ENCODE measurements at regions not wholly inside any gene's neighbourhood (a gene's known extent, or its start where the extent isn't known, plus 50 kb on each side); places are given as distances from the start of the nearest gene placed in this dataset.
"Not testable (repeated sequence)": the region's sequence is repeated elsewhere in the genome, so short reads cannot be mapped to it uniquely, and the experiment has no call there.

DNA sequence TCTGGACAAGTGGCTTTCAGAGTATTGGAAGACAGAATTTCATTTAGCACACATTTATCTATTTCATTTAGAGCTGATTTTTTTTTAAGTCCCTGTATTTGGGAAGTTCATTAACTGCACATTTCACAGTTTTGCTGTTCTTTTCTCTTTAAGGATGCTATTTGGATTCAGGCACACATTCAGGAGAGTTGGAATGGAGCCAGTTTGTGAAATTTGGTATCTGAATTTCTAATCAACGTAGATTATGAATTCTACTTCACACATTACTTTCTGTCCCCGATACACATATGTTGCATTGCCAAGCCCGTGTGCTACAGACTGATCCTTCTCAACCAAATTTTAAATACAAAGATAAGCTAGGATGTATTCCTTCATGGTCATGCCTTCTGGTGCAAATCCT lies 503.9 kb downstream of the IRS1 start:
- Mint-ChIP-seq H3K9me3 (peaks cover 13% of the 10 kb centered on the region), H3K4me3 (no peak overlapping the region), H3K4me1 (ENCODE audit: low read depth) (no peaks in the 10 kb centered on the region), H3K27me3 (ENCODE audit: low read depth) (peaks cover 3% of the 10 kb centered on the region), H3K36me3 (ENCODE audit: insufficient read depth) (no peaks in the 10 kb centered on the region)
- ATAC-seq, result no peak
- DNase-seq, result no peak

DNA sequence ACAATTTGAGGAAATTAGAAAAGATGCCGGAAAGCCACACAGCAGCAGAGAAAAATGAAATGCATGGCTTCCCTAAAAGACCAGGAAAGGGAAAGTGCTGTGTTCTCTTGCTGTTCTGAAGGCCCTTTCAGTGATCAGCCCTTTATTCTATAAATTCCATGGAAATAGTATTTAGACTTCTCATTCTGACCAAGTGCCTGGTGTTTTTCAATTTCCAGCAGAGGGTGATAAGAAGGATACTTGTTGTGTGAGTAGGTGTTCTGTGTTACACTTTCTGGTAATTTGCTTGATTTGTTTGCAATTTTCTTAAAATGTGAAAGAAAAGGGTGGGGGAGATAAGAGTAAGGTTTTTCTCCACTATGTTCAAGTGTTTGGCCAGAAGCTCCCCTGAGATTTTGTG lies 504.5 kb downstream of the IRS1 start:
- Mint-ChIP-seq H3K27me3 (ENCODE audit: low read depth) (peaks cover 3% of the 10 kb centered on the region), H3K4me1 (ENCODE audit: low read depth) (no peaks in the 10 kb centered on the region), H3K9me3 (peaks cover 15% of the 10 kb centered on the region), H3K36me3 (ENCODE audit: insufficient read depth) (no peaks in the 10 kb centered on the region), H3K4me3 (no peak overlapping the region)
- ATAC-seq, result no peak
- DNase-seq, result no peak

DNA sequence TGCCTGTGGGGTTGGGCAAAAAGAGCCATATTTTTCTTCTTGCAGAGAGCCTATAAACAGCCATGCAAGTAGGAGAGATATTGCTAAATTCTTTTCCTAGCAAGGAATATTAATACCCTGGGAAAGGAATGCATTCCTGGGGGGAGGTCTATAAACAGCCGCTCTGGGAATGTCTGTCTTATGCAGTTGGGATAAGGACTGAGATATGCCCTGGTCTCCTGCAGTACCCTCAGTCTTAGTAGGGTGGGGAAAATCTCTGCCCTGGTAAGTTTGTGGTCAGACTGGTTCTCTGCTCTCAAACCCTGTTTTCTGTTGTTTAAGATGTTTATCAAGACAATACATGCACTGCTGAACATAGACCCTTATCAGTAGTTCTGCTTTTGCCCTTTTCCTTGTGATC lies 508.3 kb downstream of the IRS1 start:
- not testable (repeated sequence) for ATAC-seq; H3K36me3 Mint-ChIP-seq (ENCODE audit: insufficient read depth); H3K4me1 Mint-ChIP-seq (ENCODE audit: low read depth); H3K4me3 Mint-ChIP-seq; DNase-seq; H3K27me3 Mint-ChIP-seq (ENCODE audit: low read depth)
- H3K9me3 Mint-ChIP-seq, result peaks cover 15% of the 10 kb centered on the region

DNA sequence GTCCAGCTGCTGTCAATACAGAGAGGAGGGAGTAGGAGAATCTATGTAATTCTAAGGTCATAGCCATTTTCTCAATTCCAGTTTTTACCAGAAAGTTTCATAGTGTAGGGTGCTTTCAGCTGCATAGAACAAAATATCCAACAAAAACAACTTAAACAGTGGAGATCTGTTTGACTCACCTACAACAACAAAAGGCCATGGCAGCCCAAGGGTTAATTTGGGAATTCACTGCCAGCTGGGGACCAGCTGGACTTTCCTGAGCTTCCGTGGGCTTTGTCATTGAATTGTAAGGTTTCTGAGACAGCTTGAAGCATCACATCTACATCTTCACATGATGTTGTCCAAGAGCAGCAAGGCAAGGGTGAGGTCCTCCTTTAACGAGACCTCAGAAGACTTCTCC lies 512.7 kb downstream of the IRS1 start:
- Mint-ChIP-seq H3K27me3 (ENCODE audit: low read depth) (peaks cover 3% of the 10 kb centered on the region), H3K4me3 (no peak overlapping the region), H3K4me1 (ENCODE audit: low read depth) (no peaks in the 10 kb centered on the region), H3K36me3 (ENCODE audit: insufficient read depth) (no peaks in the 10 kb centered on the region), H3K9me3 (peaks cover 12% of the 10 kb centered on the region)
- no peak for ATAC-seq
- DNase-seq, result no peak

DNA sequence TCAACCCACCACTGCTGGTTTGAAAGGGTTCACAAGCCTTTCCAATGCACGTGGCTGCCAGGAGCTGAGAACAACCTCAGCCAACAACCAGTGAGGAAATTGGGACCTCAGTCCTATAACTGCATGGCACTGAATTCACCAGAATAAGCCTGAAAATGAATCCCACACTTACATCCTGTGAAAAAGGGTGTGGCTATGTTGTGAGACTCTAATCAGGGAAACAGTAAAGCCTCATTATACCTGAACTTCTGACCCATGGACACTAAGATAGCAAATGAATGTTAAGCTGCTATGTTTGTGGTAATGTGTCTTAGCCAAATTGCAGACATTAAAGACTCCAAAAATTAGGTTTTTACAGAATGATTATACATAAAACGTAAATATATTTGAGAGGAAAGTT lies 515.8 kb downstream of the IRS1 start:
- ATAC-seq (no peak), DNase-seq (no peak)
- Mint-ChIP-seq H3K4me1 (ENCODE audit: low read depth) (no peaks in the 10 kb centered on the region), H3K4me3 (no peak overlapping the region), H3K27me3 (ENCODE audit: low read depth) (peaks cover 3% of the 10 kb centered on the region), H3K36me3 (ENCODE audit: insufficient read depth) (no peaks in the 10 kb centered on the region), H3K9me3 (no peaks in the 10 kb centered on the region)

DNA sequence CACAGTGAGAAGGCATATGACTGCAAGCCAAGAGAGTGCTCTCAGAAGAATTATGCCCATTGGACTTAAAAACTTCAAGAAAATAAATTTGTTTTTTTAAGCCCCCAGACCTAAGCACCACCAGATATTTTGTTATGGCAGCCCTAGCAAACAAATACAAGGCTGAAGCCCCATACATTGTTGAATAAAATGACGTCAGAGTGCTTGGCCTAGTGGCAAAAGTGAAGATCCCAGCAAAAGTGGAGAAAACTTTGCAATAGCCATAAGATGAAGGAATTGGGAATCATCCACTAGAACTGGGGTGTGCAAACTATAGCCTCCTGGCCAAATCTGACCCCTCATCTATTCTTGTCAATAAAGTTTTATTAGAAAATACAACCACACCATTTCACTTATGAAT lies 517.5 kb downstream of the IRS1 start:
- Mint-ChIP-seq H3K9me3 (no peaks in the 10 kb centered on the region), H3K27me3 (ENCODE audit: low read depth) (peaks cover 6% of the 10 kb centered on the region), H3K36me3 (ENCODE audit: insufficient read depth) (no peaks in the 10 kb centered on the region), H3K4me1 (ENCODE audit: low read depth) (no peaks in the 10 kb centered on the region), H3K4me3 (no peak overlapping the region)
- ATAC-seq (no peak), DNase-seq (no peak)

DNA sequence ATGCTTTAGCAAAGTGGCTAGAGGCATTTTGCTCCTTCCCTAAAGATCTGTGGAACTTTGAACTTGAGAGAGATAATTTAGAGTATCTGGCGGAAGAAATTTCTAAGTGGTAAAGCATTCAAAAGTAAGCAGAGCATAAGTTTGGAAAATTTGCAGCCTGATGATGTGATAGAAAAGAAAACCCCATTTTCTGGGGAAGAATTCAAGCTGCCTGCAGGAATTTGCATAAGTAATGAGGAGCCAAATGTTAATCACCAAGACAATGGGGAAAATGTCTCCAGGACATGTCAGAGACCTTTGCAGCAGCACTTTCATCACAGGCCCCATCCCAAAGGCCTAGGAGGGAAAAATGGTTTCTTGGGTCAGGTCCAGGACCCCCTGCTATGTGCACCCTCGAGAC lies 519.5 kb downstream of the IRS1 start:
- not testable (repeated sequence) for H3K27me3 Mint-ChIP-seq (ENCODE audit: low read depth); H3K4me1 Mint-ChIP-seq (ENCODE audit: low read depth); H3K36me3 Mint-ChIP-seq (ENCODE audit: insufficient read depth); H3K9me3 Mint-ChIP-seq; ATAC-seq; H3K4me3 Mint-ChIP-seq; DNase-seq

DNA sequence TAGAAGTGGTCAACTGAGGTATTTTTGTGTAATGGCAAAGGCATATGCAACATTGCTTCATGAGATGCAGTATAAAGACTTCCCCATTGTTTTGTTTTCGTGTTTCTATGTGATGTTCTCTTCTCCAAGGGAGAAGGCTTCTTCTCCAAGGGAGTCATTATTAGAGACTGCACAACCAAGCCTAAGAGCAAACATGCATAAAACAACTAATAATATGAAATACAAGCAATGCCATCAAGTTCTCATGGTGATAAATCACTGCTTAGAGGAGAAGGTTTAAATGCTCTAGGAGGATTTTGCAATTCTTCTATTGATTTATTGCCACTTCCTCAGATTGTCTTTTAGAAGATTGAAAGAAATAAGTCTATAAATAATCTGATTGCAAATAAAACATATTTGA lies 524.4 kb downstream of the IRS1 start:
- Mint-ChIP-seq H3K4me3 (no peak overlapping the region), H3K9me3 (no peaks in the 10 kb centered on the region), H3K4me1 (ENCODE audit: low read depth) (no peaks in the 10 kb centered on the region), H3K27me3 (ENCODE audit: low read depth) (peaks cover 11% of the 10 kb centered on the region), H3K36me3 (ENCODE audit: insufficient read depth) (no peaks in the 10 kb centered on the region)
- no peak for DNase-seq
- ATAC-seq, result no peak

DNA sequence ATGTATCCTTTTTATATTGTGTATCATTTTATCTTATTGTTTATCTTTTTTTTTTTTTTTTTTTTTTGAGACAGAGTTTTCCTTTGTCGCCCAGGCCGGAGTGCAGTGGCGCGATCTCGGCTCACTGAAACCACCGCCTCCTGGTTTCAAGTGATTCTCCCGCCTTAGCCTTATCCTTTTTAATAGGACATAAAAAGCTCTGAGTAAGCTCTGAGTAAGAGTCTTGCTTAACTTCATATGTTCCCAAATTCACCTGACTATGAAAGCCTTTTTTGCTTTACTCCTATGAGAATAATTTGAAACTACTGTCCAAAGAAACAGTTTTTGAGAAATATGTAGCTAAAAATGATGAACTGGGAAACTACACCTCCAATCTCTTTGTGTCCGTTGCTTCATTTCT lies 525.5 kb downstream of the IRS1 start:
- Mint-ChIP-seq H3K4me1 (ENCODE audit: low read depth) (no peaks in the 10 kb centered on the region), H3K27me3 (ENCODE audit: low read depth) (peaks cover 18% of the 10 kb centered on the region), H3K4me3 (no peak overlapping the region), H3K36me3 (ENCODE audit: insufficient read depth) (no peaks in the 10 kb centered on the region), H3K9me3 (no peaks in the 10 kb centered on the region)
- DNase-seq, result no peak
- no peak for ATAC-seq

DNA sequence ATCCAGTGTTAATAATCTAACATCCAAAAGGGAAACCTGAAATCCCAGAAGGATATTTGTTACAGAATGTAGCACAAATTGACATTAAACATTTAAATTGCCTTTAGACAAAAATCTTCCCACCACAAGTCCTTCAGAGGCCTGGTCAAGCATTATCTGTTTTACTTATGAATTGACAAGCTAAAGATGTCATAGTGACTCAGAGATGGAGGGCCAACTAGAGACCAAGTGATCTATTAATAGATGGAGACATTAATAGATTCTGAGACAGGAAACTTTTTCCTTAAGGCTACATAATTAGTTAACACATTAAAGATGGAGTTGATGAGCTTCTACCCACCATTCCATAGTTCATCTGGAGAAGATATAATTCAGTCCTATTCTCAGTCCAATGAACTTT lies 526.2 kb downstream of the IRS1 start:
- H3K27me3 Mint-ChIP-seq (ENCODE audit: low read depth), result peaks cover 20% of the 10 kb centered on the region
- H3K4me1 Mint-ChIP-seq (ENCODE audit: low read depth), result no peaks in the 10 kb centered on the region
- DNase-seq (no peak), ATAC-seq (no peak)
- no peak overlapping the region for H3K4me3 Mint-ChIP-seq
- H3K9me3 Mint-ChIP-seq, result no peaks in the 10 kb centered on the region
- H3K36me3 Mint-ChIP-seq (ENCODE audit: insufficient read depth), result no peaks in the 10 kb centered on the region

DNA sequence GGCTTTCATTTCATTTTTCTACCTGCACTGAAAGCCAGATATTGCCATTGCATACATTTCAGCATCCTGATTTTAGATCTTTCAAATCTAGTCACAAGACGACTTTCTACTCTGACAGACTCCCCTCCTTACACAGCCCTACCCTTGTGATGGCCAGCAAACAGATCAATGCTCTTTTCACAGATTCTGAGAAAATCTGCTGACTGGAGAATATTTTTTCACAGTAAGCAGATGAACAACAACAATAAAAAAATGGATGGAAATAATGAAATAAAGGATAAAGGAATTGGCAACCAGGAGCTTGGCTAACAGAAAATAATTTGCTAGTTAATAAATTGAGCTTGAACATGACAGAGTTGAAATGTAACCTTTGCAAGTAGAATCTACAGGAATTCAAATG lies 527.2 kb downstream of the IRS1 start:
- no peaks in the 10 kb centered on the region for H3K9me3 Mint-ChIP-seq
- H3K4me3 Mint-ChIP-seq, result no peak overlapping the region
- no peaks in the 10 kb centered on the region for H3K4me1 Mint-ChIP-seq (ENCODE audit: low read depth)
- ATAC-seq (no peak), DNase-seq (no peak)
- H3K27me3 Mint-ChIP-seq (ENCODE audit: low read depth), result peaks cover 19% of the 10 kb centered on the region
- H3K36me3 Mint-ChIP-seq (ENCODE audit: insufficient read depth), result no peaks in the 10 kb centered on the region

DNA sequence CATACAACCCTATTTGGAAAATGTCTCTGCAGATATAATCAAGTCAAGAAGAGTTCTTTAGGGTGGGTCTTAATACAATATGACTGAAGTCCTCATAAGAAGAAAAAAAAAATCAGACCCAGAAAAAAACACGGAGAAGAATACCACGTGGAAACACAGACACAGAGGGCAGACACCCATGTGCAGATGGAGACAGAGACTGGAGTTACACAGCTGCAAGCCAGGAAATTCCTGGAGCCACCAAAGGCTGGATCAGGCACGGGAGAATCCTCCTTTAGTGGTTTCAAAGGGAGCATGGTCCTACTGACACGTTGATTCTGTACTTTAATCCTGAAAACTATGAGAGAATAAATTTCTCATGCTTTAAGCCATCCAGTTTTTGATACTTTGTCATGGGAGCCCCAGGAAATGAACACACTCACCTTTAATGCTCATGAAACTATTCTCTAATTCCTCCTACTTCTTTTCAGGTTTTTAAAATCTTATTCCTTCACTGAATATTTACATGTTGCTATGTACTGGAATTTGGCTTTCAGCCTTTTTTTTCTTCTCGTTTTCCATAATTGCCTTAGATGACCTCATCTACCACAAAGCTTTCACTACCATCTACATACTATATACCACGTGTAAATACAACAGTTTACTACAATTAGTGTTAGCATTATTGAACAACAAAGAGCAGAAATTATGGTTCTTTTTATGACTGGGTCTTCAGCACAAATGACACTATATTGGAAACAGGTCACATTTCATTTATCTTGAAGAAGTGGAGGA lies 529.1 kb downstream of the IRS1 start:
- H3K9me3 Mint-ChIP-seq, result no peaks in the 10 kb centered on the region
- DNase-seq (no peak), ATAC-seq (no peak)
- H3K4me3 Mint-ChIP-seq, result no peak overlapping the region
- H3K27me3 Mint-ChIP-seq (ENCODE audit: low read depth), result peaks cover 17% of the 10 kb centered on the region
- no peaks in the 10 kb centered on the region for H3K36me3 Mint-ChIP-seq (ENCODE audit: insufficient read depth)
- H3K4me1 Mint-ChIP-seq (ENCODE audit: low read depth), result no peaks in the 10 kb centered on the region

DNA sequence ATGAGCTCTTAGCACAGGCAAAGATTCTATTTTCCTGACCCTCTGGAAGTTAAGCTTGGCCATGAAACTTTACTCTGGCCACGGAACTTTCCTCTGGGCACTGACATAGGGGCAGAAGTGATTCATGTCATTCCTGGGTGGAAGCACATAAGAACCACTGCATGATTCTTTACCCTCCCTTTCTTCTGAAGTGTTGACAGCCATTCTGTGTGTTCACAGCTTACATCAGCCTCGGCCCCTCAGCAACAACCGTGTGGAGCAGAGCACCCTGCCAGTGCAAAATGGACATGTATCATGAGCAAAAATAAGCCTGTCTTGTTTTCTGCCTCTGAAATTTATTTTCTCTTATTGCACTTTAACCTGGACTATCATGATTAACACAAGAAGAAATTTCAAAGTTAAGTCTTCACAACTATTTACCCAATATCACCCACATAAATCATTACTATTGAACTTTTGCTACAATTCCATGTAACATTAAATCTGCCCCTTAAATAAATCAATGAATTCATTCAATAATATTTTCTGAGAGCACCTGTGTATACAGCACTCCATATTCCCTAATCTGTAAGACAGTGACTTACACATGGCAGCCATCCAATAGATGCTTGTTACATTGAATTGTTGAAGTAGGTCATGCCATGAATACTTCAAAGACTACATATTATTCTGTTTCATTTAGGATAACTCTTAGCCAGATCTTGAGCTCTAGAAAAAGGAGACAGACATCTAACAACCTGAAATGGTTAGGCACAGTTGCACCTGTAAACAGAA lies 531.9 kb downstream of the IRS1 start:
- Mint-ChIP-seq H3K36me3 (ENCODE audit: insufficient read depth) (no peaks in the 10 kb centered on the region), H3K9me3 (peaks cover 2% of the 10 kb centered on the region), H3K27me3 (ENCODE audit: low read depth) (peaks cover 14% of the 10 kb centered on the region), H3K4me3 (no peak overlapping the region), H3K4me1 (ENCODE audit: low read depth) (no peaks in the 10 kb centered on the region)
- DNase-seq (no peak), ATAC-seq (no peak)

DNA sequence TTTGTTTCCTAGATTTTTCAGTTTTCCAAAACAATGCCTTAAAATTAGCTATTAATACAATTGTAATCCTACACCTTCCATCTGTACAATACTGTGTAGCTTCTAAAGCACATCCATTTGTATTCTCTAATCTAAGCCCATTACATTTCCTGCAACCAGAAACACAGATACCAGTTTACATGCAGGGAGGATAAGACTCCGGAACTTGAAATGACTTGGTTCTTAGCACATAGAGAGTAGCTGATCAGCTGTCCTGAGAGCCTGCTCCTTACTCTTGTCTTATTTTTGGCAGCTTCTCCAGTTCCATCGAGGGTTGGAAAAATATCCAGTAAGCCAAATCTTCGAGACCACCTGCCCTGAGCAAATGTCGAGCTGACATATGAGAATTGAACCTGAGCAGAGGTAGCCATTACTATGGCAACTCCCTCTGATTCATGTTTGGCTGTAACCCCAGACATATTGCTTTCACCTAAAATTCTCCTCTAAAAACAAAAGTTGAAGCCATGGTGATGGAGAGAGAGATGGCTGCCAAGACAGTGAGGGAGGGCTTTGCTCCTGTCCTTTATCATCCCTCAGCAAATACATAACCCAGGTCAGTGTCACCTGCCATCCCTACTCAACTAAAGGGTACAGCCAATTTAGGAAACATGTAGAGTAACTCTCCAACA lies 542.8 kb downstream of the IRS1 start:
- H3K27me3 Mint-ChIP-seq (ENCODE audit: low read depth), result peaks cover 14% of the 10 kb centered on the region
- H3K4me3 Mint-ChIP-seq, result no peak overlapping the region
- DNase-seq (no peak), ATAC-seq (no peak)
- no peaks in the 10 kb centered on the region for H3K36me3 Mint-ChIP-seq (ENCODE audit: insufficient read depth)
- H3K9me3 Mint-ChIP-seq, result no peaks in the 10 kb centered on the region
- no peaks in the 10 kb centered on the region for H3K4me1 Mint-ChIP-seq (ENCODE audit: low read depth)

DNA sequence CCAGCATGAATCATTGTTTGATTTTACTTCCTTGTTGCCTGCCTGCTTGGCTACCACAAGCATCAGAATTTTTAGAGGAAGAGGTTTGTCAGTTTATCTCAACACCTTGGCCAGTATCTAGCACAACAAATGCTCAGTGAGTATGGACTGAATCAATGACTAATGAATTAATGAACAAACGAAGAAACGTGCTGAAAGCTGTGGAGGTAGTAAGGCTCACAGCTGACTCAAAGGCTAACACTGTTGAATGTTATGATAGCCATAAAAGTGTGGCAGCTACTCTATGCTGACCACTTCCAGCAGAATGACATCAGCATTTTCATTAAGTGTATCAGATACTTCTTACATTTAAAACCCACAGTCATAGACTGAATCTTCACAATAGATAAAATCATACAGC lies 543.4 kb downstream of the IRS1 start:
- H3K36me3 Mint-ChIP-seq (ENCODE audit: insufficient read depth), result no peaks in the 10 kb centered on the region
- H3K4me3 Mint-ChIP-seq, result no peak overlapping the region
- H3K9me3 Mint-ChIP-seq, result no peaks in the 10 kb centered on the region
- H3K27me3 Mint-ChIP-seq (ENCODE audit: low read depth), result peaks cover 14% of the 10 kb centered on the region
- no peaks in the 10 kb centered on the region for H3K4me1 Mint-ChIP-seq (ENCODE audit: low read depth)
- DNase-seq (no peak), ATAC-seq (no peak)
